Forelimb muscle (tissue), 1 donor: ENCODE measurements at regions not wholly inside any gene's neighbourhood (a gene's known extent, or its start where the extent isn't known, plus 50 kb on each side); places are given as distances from the start of the nearest gene placed in this dataset.

ENCODE experiments used
- DNase-seq: peaks from one replicate; pipeline ENCODE4 v3.0.0-alpha.2; 2013; ENCODE audit warnings: low read depth

GRCh38 chr5:68352166-68352565 is 136.6 kb downstream of the PIK3R1 start:
- DNase-seq, result no peak

DNA sequence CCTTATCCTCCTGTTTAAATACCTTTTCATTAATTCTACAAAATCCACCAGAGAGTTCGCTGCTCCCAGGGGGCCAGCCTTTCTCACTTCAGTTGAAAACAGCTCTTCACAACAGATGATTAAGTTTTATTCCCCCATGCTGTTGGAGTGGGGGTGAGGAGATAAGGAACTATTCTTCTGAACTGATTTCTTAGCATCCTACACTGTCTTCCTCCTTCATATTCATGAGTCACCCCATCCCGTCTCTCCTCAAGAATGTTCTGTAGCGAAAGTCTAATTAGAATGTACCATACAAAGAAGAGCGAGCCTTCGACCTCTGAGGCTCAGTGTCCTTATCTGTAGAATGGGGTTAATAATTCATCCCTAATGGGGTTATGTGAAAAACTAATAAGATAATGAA is 138.0 kb downstream of the PIK3R1 start:
- DNase-seq, result no peak

DNA sequence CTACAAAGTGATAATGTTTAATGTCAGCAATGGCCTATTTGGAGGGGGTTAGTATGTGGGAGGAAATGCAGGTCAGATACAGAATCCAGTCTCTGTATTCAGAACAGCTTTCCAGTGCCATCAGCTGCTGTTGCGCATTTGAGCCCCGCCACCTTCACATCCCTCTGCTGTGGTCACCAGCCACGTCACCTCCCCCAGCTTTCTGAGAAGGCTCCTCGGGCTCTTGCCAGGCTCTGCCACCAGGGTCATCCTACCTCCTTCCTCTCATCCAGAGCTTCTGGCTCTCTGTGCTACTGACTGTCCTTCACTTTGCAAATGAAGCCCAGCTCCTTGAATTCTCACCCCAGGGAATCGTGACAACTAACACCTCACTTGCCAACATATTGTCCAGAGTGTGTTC is 138.8 kb downstream of the PIK3R1 start:
- DNase-seq, result no peak

DNA sequence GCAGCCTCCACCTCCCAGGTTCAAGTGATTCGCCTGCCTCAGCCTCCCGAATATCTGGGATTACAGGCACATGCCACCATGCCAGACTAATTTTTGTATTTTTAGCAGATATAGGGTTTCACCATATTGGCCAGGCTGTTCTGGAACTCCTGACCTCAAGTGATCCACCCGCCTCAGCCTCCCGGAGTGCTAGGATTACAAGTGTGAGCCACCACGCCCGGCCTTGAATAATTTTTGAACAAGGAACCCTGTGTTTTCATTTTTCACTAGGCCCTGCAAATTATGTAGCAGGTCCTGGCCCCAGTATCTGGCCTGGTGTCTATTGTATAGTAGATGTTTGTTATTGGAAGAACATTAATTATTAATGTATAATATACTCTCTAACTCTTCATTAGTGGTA is 140.7 kb downstream of the PIK3R1 start:
- no peak for DNase-seq

DNA sequence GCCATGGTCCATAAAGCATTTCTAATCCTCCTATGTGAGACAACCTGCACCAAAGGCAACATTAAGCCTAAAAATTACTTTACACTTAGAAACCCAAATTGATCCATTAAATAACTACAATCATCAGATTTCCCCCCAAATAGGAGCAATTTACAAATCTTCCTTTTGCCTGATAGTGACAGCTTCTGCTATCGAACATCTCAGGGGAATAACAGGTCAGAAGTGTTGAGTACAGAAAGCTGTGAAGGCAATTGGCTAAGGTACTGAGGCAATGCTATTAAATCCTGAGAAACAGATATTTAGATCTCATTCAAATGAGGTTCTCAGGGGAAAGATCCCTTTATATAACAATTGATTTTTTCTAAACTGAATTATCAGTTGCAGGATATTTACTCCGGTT is 141.1 kb downstream of the PIK3R1 start:
- DNase-seq, result no peak

DNA sequence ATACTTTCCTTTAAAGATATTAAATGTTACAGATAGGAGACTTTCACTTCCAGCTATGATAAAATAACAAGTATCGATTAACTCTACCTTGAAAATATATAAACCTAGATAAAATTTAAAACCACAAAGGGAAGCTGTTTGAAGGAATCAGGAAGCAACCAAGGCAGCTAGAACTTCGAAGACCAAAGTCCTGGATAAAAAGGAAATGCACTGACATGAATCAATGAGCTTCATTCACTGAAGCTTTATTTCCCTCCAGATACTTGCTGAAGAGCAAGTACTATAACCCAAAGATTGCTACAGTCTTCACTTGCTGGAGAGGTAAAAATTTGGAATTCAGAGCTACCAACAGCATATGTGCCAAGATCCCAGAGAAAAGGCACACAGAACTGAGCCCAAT is 144.1 kb downstream of the PIK3R1 start:
- no peak for DNase-seq

DNA sequence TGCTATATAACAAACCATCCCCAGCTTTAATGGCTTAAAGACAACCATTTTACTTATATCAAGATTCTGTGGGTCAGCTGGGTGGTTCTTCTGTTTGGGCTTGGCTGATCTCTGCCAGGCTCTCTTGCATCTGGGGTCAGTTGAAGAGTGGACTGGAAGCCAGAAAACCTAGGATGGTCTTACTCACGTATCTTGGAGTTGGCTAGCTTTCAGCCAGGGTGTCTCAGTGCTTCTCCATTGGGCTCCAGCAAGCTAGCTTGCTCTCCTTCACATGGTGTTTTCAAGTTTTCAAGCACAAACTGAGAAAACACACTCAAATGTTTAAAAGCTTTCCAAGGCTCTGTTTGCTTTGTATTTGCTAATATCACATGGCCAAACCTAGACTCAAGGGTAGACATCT is 146.8 kb downstream of the PIK3R1 start:
- DNase-seq, result no peak

- DNase-seq, result no peak
Measured at GRCh38 chr5:68365889-68366288, 150.3 kb downstream of the PIK3R1 start.

DNA sequence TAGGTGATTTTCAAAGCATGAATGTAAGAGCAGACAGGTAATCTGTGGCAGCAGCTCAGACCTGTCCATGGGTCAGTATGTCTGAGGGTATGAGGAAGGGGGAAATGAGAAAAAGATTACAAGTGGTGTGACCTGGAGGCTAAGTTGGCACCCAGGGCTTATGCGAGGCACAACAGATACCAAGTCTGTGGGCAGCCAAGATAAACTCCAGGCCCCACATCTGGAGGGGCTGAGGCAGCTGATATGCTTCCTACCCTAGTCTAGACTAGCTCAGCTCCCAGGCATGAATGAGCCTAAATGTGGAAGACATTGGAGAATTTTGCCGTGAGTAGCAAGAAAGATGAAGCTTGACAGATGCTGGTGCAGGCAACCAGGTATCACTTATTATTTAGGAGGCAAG is 151.7 kb downstream of the PIK3R1 start:
- DNase-seq, result no peak

- DNase-seq, result no peak
Measured at GRCh38 chr5:68367717-68368116, 152.2 kb downstream of the PIK3R1 start.

GRCh38 chr5:68368311-68369022 is 152.9 kb downstream of the PIK3R1 start:
- no peak for DNase-seq

GRCh38 chr5:68369023-68369359 is 153.4 kb downstream of the PIK3R1 start:
- no peak for DNase-seq

GRCh38 chr5:68369457-68370125 is 154.0 kb downstream of the PIK3R1 start:
- no peak for DNase-seq

GRCh38 chr5:68370196-68370595 is 154.6 kb downstream of the PIK3R1 start:
- DNase-seq, result no peak

DNA sequence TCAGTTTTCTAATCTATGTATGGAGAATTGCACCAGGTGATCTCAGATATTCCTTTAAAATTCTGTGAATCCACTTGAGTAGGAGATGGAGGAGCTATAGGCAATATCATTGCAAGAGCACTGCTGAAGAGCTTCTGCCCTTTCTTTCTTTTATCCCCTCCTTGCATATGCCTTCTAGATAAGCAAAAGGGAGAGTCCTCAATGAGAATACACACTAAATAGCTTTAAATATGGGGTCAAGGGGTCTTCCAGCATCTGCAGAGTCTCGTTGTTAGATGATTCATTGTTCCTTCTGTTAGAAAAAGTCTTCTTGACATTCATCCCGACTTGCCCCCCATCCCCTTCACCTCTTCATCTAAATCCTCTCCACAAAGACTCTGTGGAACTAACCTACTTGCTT is 156.1 kb downstream of the PIK3R1 start:
- DNase-seq, result no peak

GRCh38 chr5:68372161-68372560 is 156.6 kb downstream of the PIK3R1 start:
- no peak for DNase-seq

DNA sequence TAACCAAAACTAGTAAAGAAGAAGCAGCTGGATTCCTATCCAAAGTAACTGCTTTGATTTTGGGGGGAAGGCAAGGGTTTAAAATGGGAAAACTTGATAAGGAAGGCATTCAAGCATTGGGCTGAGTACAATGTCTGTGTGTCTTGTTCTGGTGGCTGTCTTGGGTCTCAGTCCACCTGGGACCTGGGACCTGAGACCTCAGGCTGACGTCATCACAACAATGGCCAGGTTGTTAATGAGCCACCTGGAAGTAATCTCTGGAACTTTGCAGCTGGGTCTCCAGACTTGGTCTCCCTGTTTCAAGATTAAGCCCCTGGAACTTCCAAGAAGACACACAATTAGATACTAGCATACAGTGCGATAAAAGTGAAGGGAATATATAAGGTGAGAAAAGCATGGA is 157.5 kb downstream of the PIK3R1 start:
- DNase-seq, result no peak

- DNase-seq, result no peak
Measured at GRCh38 chr5:68374796-68375518, 159.4 kb downstream of the PIK3R1 start.

GRCh38 chr5:68375540-68375939 is 160.0 kb downstream of the PIK3R1 start:
- no peak for DNase-seq

GRCh38 chr5:68376935-68377334 is 161.4 kb downstream of the PIK3R1 start:
- no peak for DNase-seq

DNA sequence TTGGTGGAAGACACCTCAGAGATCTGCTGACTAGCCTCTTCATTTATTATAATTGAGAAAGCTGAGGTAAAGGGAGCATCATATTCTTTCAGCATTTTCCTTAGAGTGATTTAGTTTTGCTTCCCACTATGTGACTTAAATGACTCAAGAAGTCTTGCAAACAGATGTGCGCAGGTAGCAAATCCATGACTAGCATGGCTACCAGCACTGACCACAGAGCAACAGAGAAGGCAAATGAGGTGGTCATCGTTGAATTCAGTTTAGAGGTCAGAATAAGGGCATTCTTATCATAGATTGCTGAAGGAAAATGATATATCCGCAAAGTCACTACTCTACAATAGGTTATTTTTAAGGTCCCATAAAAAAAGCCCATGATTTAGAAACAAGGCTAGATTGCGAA is 162.2 kb downstream of the PIK3R1 start:
- no peak for DNase-seq

DNA sequence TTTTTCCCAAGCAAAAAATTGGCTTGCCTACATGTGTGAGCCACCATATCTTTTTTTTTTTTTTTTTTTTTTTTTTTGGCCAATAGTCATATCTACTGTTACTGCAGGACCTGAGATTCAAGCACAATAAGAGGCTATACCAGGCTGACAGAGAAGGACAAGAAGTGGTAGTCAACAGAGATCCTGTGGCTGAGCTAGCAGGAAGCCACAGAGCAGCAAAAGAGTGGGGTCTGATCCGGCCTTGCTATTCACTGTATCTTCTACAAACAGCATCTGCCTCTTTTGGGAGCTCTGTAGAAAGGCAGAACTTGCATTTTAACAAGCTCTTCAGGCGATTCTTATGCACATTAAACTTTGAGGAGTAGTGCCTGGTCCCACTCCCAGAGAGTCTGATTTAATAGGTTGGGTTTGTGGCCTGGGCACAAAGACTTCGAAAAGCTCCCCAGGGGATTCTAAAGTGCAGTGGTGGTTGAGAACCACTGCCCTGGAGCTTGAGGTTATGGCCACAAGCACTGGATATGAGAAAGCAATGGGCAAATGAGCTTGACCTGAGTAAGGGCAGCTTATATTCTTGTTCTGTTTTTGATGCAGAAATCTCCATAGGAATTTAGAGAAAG is 162.8 kb downstream of the PIK3R1 start:
- DNase-seq, result no peak
